Erythroblast (primary cell): ENCODE measurements at regions not wholly inside any gene's neighbourhood (a gene's known extent, or its start where the extent isn't known, plus 50 kb on each side); places are given as distances from the start of the nearest gene placed in this dataset.

Experiments
- GATA1 ChIP-seq: IDR thresholded peaks from 2 replicates; pipeline ENCODE4 v1.6.1; 2011; ENCODE audit warnings: low read depth, mild to moderate bottlenecking, control low read depth, low read length, moderate library complexity
- POLR2A ChIP-seq: IDR thresholded peaks from 2 replicates; pipeline ENCODE4 v1.6.1; 2011; ENCODE audit warnings: mild to moderate bottlenecking, low read length

GRCh38 chrX:140917354-140918115, 84.9 kb upstream of the SPANXB1 start:
- TF ChIP-seq POLR2A (no peak), GATA1 (no peak)
